Hematopoietic multipotent progenitor cell treated with erythropoietin and hydrocortisone succinate and interleukin-3 and kit ligand, for 15 days (in vitro differentiated cells): ENCODE measurements at regions not wholly inside any gene's neighbourhood (a gene's known extent, or its start where the extent isn't known, plus 50 kb on each side); places are given as distances from the start of the nearest gene placed in this dataset.

Source experiments
- DNase-seq: peaks from one replicate; pipeline ENCODE4 v3.0.0-alpha.2; 2015; ENCODE audit warnings: low spot score

DNA sequence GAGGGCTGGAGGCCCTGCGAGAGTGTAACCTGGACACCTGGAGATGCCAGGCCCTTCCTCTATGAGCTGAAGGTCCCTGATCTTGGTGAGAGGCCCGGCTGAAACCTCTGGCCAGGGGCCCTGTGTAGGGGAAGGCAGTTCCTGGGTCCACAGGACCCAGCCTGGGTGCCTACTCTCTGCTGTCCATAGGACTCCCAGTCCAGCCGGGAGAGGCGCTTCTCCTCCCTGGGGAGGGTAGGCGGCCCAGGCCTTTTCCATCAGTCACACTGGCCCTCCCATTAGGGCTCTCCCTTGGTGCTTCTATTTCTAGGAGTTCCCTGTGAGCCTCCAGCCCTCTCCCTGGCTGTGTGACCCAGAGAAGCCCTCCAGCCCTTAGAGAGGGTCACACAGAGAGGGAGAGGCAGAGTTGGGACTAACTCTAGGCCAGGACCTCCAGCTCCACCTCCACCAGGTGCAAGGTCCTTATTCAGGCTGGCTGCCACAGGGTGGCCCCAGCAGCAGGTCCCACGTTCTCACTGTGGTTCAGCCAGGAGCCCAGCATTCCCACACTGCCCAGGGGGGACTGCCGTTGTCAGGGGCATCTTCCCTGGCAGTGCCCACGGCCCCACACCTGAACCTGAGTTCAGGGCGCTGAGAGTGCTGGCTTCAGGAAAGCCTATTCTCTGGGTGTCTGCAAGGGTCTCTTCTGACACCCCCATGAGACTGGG lies 146.8 kb downstream of the SMAD6 start:
- DNase-seq = no peak

DNA sequence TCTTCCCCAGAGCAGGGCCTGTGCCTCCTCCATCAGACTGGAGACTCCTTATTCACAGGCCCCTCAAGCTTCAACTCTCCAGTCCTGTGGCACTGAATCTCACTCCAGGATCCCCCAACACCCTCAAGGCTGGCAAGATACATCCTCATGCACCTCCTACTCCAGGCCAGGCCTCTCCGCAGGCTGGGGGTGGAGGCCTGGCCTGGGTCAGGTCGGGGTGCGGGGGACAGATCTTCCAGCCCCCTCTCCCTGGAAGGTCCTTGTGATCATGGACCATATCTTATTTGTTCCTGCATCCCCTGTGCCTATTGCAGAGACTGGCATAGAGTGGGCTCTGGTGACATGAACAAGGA lies 147.3 kb downstream of the SMAD6 start:
- no peak for DNase-seq

DNA sequence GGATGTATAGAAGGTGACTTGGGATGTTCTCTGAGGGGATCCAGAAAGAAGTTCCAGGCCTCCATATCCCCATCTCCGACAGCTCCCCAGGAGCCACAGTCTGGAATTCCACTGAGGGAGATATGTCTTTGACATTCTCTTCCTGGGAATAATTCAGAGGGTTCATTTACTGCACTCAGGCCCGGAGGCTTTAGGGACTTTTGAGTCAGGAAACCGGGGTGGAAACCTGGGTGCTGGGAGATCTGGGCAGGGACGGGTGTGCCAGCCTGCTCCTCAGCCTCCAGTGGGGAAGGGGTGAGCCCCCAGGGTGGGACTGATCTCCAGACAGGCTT lies 147.7 kb downstream of the SMAD6 start:
- DNase-seq = no peak

DNA sequence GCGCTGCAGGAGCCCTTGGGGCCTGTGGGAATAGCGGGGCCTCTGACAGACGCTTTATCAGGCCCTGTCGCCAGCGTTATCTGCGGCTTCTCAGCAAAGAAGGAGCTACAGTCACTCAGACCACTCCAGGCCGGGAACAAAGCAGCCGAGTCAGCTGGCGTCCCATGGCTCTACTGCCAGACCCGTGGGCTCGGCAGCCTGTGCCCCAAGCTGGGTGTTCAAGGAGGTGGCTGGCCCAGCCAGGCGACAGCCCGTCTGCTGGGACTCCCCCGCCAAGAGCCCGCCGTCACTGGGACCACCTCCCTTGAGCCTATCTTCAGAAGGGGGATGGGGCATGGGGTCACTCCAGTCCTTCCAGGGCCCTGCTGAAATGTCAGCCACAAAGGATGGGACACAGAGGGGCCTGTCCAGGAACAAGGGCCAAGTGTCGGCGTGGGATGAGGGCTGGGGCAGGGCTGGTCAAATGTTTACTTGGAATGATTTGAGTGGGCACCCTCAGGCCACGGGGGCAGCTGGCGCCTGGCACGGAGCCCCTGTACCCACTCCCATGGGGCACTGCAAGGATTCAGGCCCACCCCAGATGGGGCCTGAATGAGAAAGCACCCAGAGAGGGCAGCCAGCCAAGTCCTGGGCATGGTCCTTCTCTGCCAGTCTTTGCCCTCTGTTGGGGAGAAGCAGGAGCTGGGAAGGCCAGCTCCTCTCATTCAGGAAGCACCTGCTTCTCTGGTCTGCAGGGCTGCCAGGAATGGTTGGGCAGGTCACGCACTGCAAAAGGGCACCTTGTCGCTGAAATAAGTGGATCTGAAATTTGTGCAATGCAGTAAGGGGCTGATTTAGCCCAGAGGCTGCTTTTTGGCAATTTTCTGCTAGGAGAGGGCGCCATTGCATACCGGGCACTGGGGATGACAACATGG lies 148.3 kb downstream of the SMAD6 start:
- no peak for DNase-seq

DNA sequence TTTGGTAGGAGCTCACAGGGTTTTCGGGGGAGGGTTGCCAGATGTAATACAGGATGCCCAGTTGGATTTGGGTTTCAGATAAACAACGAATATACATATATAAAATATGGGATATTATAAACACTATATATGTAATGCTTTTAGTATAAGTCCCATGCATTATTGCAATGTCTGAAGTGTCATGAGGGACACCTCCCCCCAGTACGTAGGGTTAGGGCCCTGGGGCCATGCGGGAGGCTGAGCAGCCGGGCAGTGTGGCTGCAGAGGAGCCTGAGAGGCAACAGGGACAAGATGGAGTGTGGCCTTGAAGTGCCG lies 148.9 kb downstream of the SMAD6 start:
- DNase-seq = no peak

DNA sequence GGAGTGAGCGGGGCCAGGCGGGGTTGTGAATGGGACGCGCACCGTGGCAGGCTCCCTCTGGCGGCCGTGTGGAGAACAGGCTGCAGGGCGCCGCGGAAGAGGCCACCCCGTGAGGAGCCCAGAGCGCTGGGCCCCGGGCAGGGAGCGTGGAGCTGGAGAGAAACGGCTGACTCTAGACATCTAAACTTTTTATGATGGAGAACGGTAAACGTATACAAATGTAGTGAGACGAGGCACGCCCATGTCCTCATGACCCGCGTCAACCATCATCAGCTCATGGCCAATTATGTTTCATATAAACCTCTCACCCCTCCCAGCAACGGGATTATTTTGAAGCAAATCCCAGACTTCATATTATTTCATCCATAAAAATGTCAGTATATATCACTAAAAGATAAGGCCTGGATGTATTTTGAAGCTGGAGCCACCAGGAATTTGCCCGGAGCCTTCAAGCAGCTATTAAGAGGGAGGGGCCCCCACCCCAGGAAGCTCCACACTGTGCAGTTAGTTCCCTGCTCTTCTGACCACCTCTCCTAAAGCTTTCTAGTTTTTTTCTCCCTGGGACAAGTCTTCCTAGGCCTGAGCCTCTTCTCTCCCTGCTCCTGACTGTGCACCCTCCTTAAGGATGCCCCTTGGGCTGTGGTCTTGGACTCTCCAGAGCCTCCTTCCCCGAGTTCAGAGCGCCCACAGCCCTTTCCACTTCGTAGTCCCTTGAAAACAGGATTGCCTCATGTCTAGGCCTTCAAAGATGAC lies 149.5 kb downstream of the SMAD6 start:
- peak; percentile 72 for DNase-seq

DNA sequence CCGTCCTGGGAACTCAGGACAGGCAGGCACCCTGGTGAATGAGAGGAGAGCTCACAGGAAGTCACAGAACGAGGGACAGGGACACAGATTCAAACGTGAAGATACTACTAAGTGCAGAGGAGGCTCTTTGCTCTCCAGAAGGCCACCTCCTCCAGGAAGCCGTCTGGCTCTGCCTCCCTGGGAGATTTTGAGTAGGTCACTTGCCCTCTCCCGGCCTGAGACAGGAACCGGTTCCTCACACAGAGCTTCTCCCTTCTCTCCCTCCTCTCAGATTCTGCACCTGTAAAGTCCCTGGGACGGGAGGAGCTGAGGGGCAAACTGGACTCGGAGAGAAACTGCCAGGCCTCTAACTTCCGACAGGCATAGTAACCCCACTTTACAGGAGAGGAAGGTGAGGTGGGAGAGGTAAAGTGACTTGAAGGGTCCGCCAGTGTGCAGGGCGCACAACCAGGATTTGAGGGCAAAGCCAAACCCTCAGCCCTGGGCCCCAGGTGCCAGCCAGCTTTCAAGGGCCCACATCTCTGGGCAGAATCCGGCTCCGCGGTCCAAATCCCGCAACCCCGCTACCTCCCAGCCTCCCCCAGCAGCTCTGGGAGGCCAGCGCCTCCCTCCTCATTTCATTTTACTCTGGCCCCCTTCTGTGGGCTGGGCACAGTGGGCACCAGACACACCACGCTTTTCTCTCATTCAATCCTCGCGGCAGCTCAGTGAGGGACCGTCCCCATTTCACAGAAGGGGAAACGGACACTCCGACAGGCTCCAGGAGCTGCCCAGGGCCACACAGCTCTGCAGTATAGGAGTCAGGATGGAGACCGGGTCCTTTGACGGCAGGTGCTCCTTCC lies 150.2 kb downstream of the SMAD6 start:
- DNase-seq = no peak

DNA sequence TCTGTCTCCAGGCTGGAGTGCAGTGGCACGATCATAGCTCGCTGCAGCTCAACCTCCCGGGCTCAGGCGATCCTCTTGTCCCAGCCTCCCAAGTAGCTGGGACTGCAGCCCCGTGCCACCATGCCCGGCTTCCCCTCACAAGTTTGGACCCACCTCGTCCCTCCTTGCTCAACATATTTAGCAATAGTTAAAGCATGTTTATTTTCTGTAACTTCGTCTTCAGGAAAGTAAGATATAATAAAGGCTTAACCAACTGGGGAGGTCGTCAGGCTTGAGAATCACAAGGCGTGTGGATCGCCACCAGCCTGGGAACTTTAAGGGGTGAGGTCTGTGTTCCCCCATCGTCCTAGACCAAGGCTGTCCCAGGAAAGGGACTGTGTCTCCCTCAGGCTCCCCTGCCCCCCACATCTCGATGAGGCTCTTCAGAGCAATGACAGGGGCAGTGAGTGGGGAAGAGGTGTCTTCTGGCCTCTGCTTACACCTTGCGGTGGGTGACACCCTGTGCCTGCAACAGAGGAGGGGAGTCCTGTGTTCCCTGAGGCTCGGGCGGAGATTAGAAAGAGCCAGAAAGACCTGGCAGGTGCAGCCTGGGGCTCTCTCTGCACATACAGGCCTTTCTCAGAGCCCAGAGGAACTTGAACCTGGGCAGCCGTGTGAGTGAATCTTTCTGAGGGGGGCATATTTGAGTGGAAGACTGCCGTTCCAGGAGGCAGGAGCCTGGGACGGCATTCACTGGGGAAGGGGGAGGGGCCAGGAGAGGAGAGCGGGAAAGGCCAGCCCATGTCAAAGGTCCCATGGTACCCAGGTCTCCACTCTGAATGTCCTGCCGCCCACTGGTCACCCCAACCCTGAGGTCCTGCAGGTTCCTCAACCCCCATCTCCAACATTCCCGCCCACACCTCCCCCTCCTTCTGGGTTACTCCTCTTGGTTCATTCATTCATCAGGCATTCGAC lies 152.3 kb downstream of the SMAD6 start:
- no peak for DNase-seq

DNA sequence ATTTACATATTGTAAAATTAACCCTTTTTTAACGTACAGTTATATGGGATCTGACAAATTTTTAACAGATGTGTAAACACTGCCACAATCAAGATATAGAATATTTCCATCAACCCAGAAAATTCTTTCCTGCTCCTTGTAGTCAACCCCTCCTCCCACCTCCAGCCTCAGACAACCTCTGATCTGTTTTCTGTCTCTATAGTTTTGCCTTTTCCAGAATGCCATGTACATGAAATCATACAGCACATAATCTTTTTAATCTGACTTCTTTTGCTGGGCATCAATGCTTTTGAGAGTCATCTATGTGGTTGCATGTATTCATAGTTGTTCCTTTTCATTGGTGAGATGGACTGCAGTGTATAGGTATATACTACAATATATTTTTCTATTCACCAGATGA lies 153.0 kb downstream of the SMAD6 start:
- DNase-seq = no peak

DNA sequence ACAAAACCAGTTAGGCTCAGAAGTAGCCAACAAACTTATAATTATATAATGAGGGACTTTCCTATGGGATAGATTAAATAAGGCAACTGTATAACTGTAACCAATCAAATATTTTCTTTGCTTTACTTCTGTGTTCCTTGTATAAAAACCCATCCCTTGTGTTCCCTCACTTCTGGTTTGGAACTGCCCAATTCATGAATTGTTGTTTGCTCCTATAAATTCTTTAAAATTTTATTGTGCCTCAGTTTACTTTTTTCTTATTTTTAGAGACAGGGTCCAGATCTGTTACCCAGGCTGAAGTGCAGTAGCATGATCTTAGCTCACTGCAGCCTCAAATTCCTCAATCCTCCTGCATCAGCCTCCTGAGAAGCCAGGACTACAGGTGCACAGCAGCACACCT lies 155.7 kb downstream of the SMAD6 start:
- DNase-seq = no peak

DNA sequence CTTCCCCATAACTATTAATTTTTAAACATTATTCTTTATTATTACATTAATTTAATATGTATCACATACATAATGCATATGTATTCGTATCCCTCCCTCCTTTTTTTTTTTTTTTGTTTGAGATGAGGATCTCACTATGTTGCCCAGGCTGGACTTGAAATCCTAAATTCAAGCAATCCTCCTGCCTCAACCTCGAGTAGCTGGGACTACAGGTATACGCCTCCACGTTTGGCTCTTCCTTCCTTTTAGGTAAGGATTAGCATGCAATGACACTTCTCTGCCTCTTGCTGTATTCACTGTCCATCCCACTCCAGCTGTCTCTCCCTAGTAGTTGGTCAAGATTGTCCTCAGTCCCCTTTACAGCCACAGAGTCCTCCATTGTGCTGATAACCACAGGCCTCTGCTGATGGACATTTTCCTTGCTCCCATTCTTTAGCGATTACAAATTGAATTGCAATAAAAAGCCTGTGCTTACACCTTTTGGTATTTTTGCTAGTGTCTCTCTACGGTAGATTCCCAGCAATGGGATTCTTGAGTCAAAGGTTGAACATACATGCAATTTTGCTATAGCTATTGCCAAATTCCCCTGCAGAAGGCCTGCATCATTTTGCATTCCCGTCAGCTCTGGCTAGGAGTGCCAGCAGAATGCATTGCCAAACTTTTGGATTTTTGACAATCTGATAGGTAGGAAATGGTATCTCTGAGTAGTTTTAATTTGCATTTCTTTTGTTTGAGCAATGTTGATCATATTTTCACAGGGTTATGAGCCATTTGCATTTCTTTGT lies 156.6 kb downstream of the SMAD6 start:
- no peak for DNase-seq

DNA sequence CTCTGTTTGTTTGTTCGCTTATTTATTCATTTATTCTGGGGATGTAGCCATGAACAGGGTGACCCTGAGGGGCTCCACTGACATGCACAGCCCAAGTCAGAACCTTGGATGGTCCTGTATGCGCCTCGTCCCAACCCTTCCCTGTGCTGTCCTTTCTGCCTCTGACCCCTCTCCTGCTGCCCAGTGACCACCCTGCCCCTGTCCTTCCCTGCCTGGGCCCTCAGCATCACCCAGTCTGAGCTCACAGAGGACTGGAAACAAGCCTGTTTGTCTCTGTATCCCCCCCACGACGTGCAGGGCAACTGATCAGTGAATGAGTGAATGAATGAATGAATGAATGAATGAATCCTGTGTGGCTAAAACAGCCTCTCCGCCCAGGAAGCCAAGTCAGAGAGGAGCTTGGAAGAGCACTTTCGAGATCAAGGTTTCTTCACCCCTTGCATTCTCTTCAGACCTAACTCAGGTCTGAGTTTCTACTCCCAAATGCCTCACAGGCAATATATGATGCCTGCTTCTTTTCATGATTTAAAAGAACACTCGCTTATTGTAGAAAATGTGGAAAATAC lies 157.7 kb downstream of the SMAD6 start:
- DNase-seq = no peak

DNA sequence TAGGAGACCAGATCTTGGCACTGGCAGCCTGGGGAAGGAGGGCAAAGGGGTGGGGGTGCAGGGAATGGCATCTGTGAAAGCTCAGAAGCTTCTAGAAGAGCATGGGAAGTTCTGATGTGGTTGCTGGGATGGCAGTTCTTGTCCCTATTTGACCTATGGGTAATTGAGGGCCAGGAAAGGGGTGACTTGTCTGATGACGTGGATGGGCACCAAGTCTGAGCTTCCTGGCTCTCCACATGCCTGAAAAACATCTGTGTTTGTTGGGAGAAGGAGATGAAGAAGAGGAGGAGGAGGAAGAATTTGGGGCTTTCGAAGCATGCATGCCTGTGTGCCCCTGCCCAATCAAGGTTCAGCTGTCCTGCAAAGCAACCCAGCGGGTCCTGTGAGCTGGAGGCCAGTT lies 158.8 kb downstream of the SMAD6 start:
- no peak for DNase-seq

DNA sequence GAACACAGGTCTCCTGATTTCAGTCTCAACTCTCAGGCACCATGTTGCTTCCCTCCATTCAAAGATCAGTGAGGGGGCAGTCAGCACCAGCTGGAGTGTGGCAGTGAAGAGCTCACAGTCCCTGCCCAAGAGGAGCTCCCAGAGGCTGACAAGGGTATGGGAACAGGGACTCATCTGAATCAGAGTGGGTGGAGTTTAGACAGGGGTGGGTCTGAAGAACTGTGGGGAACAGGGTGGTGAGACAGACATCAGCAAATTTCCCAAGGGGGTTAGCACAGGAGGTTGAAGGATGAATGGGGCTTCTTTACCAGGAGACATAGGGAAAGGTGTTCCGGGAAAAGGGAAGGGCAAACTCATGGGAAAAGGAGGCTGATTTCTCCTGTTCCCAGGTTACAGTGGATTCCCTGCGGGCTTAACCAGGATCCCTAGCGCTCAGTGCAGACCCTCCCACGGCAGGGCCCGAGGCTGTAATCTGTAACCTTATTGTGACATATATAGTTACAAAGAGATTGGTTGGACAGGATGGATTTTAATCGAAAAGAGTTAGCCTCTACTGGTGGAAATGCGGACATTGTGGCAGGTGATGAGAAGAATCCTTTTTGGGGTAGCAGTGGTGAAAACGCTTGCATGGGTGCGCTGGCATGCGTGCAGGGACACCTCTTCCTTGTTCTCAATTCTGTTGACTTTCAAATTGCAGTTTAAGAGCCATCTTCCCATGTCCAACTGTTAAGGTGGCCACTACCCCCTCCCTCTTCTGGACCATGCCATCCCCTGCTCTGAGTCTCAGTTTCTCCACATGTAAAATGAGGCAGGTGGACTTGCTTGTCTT lies 160.3 kb downstream of the SMAD6 start:
- DNase-seq = no peak

DNA sequence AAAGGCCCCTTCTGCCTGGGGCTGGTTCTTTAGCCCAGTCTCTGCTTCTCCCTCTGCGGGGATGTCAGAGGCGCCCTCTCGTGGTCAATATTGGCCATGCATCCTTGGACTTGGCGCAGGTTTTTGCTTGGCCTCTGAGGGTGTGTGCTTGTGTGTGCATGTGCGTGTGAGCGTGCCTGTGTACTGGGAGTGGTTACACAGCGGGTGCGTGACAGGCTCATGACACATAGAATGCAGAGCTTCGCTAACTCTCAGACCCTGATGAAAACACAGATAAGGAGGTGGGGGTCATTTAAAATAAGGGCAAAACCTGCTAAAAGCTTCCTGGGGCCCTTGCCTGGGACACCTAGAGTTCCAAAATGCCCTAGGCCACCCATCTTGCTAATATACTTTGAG lies 160.9 kb downstream of the SMAD6 start:
- peak; percentile 71 for DNase-seq

DNA sequence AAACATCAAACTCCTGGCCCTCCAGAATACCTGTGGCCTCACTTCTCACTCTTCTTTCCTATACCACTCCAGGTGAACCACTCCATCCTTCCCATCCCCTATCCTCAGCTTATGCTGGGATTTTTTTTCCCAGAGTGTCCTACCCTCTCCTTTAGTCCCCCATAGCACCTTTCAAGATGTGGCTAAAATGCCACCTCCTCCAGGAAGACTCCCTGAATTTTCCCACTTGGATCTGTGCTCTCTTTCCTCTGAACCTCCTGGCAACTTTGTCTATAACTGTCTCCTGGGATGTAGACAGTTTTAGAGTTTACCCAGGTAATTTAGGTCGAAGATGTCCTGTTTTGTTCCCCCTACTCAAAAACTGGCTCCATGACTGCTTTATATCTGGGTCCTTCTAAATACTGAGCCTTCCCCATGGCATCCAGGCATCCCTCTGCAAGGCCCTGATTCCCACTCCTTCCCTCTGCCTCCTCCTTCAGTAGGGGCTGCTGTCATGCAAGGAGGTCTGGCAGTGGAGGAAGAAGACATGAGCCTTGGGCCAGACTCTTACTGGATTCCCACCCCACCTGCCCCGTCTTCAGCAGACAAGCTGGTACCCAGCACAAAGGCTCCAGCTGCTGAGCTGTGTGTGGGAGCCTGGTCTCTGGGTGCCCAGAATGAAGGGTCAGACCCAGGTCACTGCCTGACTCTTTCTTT lies 161.5 kb downstream of the SMAD6 start:
- no peak for DNase-seq

DNA sequence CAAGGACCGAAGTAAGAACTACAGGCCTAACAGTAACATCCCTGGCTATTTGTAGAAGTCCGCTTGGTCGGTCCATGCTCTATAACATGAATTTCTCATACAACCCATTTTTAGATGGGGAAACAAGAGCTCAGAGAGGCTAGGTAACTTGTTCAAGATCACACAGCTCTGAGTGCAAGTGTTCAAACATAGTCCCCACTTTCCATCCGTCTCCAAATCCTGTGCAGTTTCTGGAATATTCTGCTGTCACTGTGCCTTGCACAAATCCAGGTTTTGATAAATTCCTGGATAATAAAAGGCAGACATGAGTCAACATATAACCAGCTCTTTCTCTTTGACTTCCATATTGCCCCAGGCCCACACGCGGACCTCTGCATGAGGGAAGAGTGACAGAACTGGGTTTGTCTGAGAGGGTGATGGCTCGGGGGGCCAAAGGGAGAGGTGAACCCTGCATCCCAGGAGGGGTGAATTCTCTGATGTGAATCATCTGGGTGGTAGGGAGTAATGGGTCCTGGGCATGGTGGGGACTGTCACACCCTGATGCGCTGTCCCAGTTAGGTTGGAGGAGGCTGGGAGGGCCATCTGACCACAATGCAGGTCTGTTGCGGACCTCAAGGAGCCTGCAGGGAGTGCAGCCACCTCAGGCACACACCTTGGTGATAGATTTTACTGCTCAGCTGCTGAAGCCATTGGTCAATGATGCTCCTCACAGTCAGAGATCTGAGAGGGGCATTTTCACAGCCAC lies 162.2 kb downstream of the SMAD6 start:
- DNase-seq = no peak

DNA sequence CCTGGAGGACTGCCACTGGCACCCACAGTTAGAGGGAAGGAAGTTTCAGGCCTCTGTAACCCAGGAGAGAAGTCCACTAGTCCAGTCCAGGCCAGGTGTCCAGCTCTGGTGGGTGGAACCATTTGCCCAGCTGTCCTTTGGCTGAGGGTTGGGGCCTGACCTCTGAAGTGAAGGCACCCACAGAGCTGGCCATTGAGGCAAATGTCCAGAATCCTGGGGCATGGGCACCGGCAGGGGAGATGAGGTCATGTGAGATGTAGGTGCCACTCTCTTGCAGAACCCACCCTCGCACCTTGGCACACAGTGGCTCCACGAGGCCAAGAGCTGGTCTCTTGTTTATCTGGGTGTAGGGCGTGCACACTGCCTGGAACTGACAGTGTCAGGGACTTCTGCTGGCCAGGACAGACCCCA lies 162.8 kb downstream of the SMAD6 start:
- no peak for DNase-seq
